PC-3 (cell line): ENCODE measurements at regions not wholly inside any gene's neighbourhood (a gene's known extent, or its start where the extent isn't known, plus 50 kb on each side); places are given as distances from the start of the nearest gene placed in this dataset.

Experiments
- ATAC-seq: fragments of 200-7000 bp; cut with Tn5 transposase; 2 replicates; pipeline ENCODE4 v1.9.1; 2020; ENCODE audit warnings: mild to moderate bottlenecking, moderate library complexity
- BruUV-seq: library from RNA; stranded (reverse); fragments of 400-500 nt; replicated peaks from 2 replicates; lab custom pipeline; 2021; lab: Mats Ljungman, UMichigan
- CTCF ChIA-PET: fragments of 300-600 bp; sonication (Branson Sonifier 250); formaldehyde crosslinking; loops from one replicate; lab custom pipeline; 2022; ENCODE audit warnings: antibody characterized with exemption; lab: Charles Lee
- POLR2A ChIA-PET: fragments of 300-600 bp; sonication (Branson Sonifier 250); formaldehyde crosslinking; loops from one replicate; lab custom pipeline; 2022; ENCODE audit warnings: antibody characterized with exemption; ENCODE audit not compliant: unreplicated experiment; lab: Charles Lee
- DNase-seq: peaks from one replicate; pipeline ENCODE4 v3.0.0-alpha.2; 2015
- H2AFZ ChIP-seq: fragments of 300-600 bp; sonication (generic); 2 replicates; pipeline ENCODE4 v1.6.0; 2016; ENCODE audit warnings: antibody characterized with exemption, low read length
- H3F3A ChIP-seq: fragments of 300-600 bp; sonication (generic); one replicate; pipeline ENCODE4 v1.6.0; 2017; ENCODE audit warnings: antibody characterized with exemption, low read length, control low read depth, mild to moderate bottlenecking; ENCODE audit not compliant: unreplicated experiment
- H3K27ac ChIP-seq: fragments of 300-600 bp; sonication (generic); 2 replicates; pipeline ENCODE4 v1.5.1; 2016; ENCODE audit warnings: mild to moderate bottlenecking, low read length
- H3K27me3 ChIP-seq: fragments of 300-600 bp; sonication (generic); 2 replicates; pipeline ENCODE4 v1.6.1; 2016; ENCODE audit warnings: low read length, mixed read lengths
- H3K36me3 ChIP-seq: fragments of 300-600 bp; sonication (generic); 2 replicates; pipeline ENCODE4 v1.6.1; 2016; ENCODE audit warnings: low read depth, mixed run types, low read length, mixed read lengths
- H3K4me1 ChIP-seq: fragments of 300-600 bp; sonication (generic); 2 replicates; pipeline ENCODE4 v1.5.1; 2016; ENCODE audit warnings: low read length; ENCODE audit not compliant: insufficient read depth
- H3K4me2 ChIP-seq: fragments of 300-600 bp; sonication (generic); 2 replicates; pipeline ENCODE4 v1.6.0; 2016; ENCODE audit warnings: low read length
- H3K4me3 ChIP-seq: fragments of 300-600 bp; sonication (generic); 2 replicates; pipeline ENCODE4 v1.5.1; 2016; ENCODE audit warnings: mild to moderate bottlenecking, low read length, mixed read lengths
- H3K79me2 ChIP-seq: fragments of 300-600 bp; sonication (generic); 2 replicates; pipeline ENCODE4 v1.6.1; 2017; ENCODE audit warnings: low read length, mixed read lengths
- H3K9ac ChIP-seq: fragments of 300-600 bp; sonication (generic); 2 replicates; pipeline ENCODE4 v1.6.0; 2016; ENCODE audit warnings: mild to moderate bottlenecking, low read length
- H3K9me2 ChIP-seq: fragments of 300-600 bp; sonication (generic); replicated peaks from 2 replicates; pipeline ENCODE4 v1.6.1; 2016; ENCODE audit warnings: mixed run types, low read length, mixed read lengths
- H3K9me3 ChIP-seq: fragments of 300-600 bp; sonication (generic); 2 replicates; pipeline ENCODE4 v1.6.1; 2016; ENCODE audit warnings: low read length, mixed read lengths
- H4K20me1 ChIP-seq: fragments of 300-600 bp; sonication (generic); 2 replicates; pipeline ENCODE4 v1.6.1; 2016; ENCODE audit warnings: low read length, mixed read lengths
- EZH2 ChIP-seq: fragments of 300-600 bp; sonication (generic); IDR thresholded peaks from one replicate; pipeline ENCODE4 v1.6.1; 2017; ENCODE audit warnings: antibody characterized with exemption, mild to moderate bottlenecking, low read length; ENCODE audit not compliant: unreplicated experiment
- EZH2phosphoT487 ChIP-seq: fragments of 300-600 bp; sonication (generic); IDR thresholded peaks from 2 replicates; pipeline ENCODE4 v1.6.1; 2018; ENCODE audit warnings: mild to moderate bottlenecking, antibody characterized with exemption, low read length, borderline replicate concordance
- intact Hi-C: fragments of 100-400 bp; cut with micrococcal nuclease; formaldehyde crosslinking; loops from 2 replicates; pipeline ENCODE4 v1.9.0; 2023
- TF ChIP-seq, protein P1 (sequence below): fragments of 300-600 bp; sonication (generic); conservative IDR thresholded peaks from 2 replicates; pipeline ENCODE4 v1.5.1; 2017; ENCODE audit warnings: antibody characterized with exemption, low read depth, mild to moderate bottlenecking, low read length

DNA sequence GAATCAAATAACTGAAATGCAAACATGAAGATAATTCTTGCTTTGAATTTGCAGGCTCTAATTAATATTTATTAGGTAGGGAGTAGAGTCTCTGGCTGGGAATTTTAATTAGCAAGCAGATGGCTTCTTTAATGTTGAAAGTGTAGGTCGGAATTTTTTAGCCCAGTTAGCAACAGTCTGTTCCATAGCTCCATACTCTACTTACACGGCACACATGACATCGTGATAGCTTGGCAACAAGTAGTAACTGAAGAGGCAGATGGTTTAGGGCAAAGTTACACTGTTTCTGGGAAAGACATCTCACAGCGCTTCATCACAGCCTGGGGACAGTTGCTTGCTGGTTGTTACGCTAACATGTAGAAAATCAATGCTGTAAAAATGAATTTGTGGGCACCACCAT, 710.7 kb downstream of the GALC start:
- no peak overlapping the region for H3K4me3 ChIP-seq
- H3K4me1 ChIP-seq: no peaks in the 10 kb centered on the region
- H3K9me2 ChIP-seq: no peaks in the 10 kb centered on the region
- intact Hi-C loops: no loop called here
- TF ChIP-seq EZH2phosphoT487: no peak
- no peak for TF ChIP-seq EZH2
- TF ChIP-seq, protein P1, sequence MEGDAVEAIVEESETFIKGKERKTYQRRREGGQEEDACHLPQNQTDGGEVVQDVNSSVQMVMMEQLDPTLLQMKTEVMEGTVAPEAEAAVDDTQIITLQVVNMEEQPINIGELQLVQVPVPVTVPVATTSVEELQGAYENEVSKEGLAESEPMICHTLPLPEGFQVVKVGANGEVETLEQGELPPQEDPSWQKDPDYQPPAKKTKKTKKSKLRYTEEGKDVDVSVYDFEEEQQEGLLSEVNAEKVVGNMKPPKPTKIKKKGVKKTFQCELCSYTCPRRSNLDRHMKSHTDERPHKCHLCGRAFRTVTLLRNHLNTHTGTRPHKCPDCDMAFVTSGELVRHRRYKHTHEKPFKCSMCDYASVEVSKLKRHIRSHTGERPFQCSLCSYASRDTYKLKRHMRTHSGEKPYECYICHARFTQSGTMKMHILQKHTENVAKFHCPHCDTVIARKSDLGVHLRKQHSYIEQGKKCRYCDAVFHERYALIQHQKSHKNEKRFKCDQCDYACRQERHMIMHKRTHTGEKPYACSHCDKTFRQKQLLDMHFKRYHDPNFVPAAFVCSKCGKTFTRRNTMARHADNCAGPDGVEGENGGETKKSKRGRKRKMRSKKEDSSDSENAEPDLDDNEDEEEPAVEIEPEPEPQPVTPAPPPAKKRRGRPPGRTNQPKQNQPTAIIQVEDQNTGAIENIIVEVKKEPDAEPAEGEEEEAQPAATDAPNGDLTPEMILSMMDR: no peak
- H3K27ac ChIP-seq: no peak overlapping the region
- H4K20me1 ChIP-seq: no peaks in the 10 kb centered on the region
- no peak overlapping the region for H2AFZ ChIP-seq
- no peak overlapping the region for H3K9ac ChIP-seq
- no peaks in the 10 kb centered on the region for H3K36me3 ChIP-seq
- BruUV-seq: no TSS peak
- no peak overlapping the region for H3K4me2 ChIP-seq
- no peaks in the 10 kb centered on the region for H3F3A ChIP-seq
- peaks cover 21% of the 10 kb centered on the region for H3K9me3 ChIP-seq
- ATAC-seq (no peak), DNase-seq (no peak)
- POLR2A ChIA-PET: no interaction called here
- H3K79me2 ChIP-seq: no peaks in the 10 kb centered on the region
- no peaks in the 10 kb centered on the region for H3K27me3 ChIP-seq
- CTCF ChIA-PET: no interaction called here

GRCh38 chr14:87278415-87278814, 714.6 kb downstream of the GALC start:
- BruUV-seq: no TSS peak
- POLR2A ChIA-PET: no interaction called here
- no peak overlapping the region for H2AFZ ChIP-seq

DNA sequence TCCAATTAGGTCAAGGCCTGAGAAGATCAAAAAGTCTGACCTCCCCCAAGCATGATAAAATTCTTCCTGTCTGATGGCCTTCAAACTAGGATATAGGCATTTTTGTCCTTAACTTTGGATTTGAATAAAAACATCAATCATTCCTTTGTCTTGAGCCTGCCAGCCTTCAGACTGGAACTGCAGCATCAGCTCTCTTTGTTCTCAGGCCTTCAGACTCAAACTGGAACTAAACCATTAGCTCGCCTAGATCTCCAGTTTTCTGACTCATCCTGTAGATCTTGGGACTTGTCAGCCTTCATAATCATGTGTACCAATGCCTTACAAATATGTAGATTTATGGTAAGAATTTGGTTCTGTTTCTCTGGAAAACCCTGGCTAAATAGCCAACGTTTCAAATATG, 721.7 kb downstream of the GALC start:
- intact Hi-C loops: no loop called here
- no peak overlapping the region for H3K4me3 ChIP-seq
- H3K9me2 ChIP-seq: no peaks in the 10 kb centered on the region
- no peak overlapping the region for H2AFZ ChIP-seq
- BruUV-seq: no TSS peak
- no peak overlapping the region for H3K4me2 ChIP-seq
- no peaks in the 10 kb centered on the region for H3K79me2 ChIP-seq
- H3K4me1 ChIP-seq: no peaks in the 10 kb centered on the region
- ATAC-seq: no peak
- no peak overlapping the region for H3K27ac ChIP-seq
- no peaks in the 10 kb centered on the region for H4K20me1 ChIP-seq
- TF ChIP-seq, protein P1: no peak
- TF ChIP-seq EZH2phosphoT487: no peak
- TF ChIP-seq EZH2: no peak
- ChIA-PET POLR2A (no interaction called here), CTCF (no interaction called here)
- H3K27me3 ChIP-seq: no peaks in the 10 kb centered on the region
- no peak overlapping the region for H3K9ac ChIP-seq
- H3F3A ChIP-seq: no peaks in the 10 kb centered on the region
- H3K9me3 ChIP-seq: peaks cover 24% of the 10 kb centered on the region; the same call in 1 of the 2 replicates
- no peaks in the 10 kb centered on the region for H3K36me3 ChIP-seq
- DNase-seq: no peak

More at GRCh38 chr14:87278415-87278814, 714.6 kb downstream of the GALC start:
- H3K4me3 ChIP-seq: no peak overlapping the region
- peaks cover 13% of the 10 kb centered on the region for H3K9me3 ChIP-seq
- H3K36me3 ChIP-seq: no peaks in the 10 kb centered on the region
- CTCF ChIA-PET: no interaction called here
- intact Hi-C loops: no loop called here
- no peaks in the 10 kb centered on the region for H3K4me1 ChIP-seq
- H3K4me2 ChIP-seq: no peak overlapping the region
- H3F3A ChIP-seq: no peaks in the 10 kb centered on the region
- no peaks in the 10 kb centered on the region for H3K79me2 ChIP-seq
- H3K9me2 ChIP-seq: no peaks in the 10 kb centered on the region
- no peak for DNase-seq
- TF ChIP-seq EZH2: no peak
- TF ChIP-seq EZH2phosphoT487: no peak
- TF ChIP-seq, protein P1: no peak
- no peaks in the 10 kb centered on the region for H4K20me1 ChIP-seq
- no peak for ATAC-seq
- no peaks in the 10 kb centered on the region for H3K27me3 ChIP-seq
- H3K27ac ChIP-seq: no peak overlapping the region
- H3K9ac ChIP-seq: no peak overlapping the region
